HG02852 (cell line): ENCODE measurements at regions not wholly inside any gene's neighbourhood (a gene's known extent, or its start where the extent isn't known, plus 50 kb on each side); places are given as distances from the start of the nearest gene placed in this dataset.
"Not testable (repeated sequence)": the region's sequence is repeated elsewhere in the genome, so short reads cannot be mapped to it uniquely, and the experiment has no call there.

Experiments
- ATAC-seq: cut with Tn5 transposase; IDR thresholded peaks from one replicate; pipeline ENCODE4 v1.9.1; 2021; ENCODE audit warnings: mild to moderate bottlenecking, moderate library complexity; ENCODE audit not compliant: unreplicated experiment

DNA sequence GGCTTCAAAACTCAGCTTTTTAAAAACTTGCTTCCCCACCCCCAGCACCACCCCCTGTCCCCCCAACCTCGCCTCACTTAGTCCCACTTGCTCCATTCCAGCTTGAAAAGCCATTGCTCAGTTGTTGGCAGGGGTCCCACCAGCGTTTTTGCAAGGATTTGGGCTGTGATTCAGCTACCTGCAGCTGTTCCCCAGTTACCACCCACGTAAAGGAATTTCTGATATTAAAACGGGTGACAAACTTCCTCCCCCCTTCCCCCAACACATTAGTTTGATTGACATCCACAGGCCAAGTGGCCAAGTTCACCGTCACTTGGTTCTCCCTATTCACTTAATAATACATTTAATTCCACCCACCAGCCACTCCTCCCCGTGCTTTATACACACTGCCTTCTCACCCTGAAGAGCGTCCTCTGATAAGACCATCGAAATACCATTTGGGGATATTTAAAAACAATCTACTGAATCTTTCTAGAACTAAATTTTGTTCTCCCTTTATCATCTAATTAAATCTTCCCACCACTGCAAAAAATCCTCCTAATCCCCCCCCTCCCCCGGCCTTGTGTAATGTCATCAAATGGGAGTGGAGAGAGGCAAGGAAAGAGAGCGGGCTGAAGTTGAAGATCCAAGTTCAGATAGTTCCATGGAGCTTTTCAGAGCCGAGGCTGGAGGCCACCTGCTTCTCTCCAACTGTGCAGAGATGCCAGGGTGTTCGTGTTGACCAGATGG, 55.1 kb downstream of the SOX9 start:
- no peak for ATAC-seq

DNA sequence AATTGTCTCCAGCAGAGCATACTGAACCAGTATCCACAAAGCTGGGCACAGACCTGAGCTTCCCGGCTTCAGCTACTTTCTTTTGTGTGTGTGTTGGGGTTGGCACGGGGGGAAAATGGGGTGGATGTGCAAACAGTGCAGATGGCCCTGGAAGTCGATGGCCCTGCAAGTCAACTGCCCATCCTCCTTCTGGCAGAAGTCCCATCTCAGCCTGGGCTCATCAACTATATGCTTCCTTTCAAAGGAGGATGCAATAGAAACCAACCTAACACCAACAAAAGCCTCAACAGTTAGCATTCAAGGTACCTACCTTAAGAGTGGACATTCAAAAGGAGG, 55.7 kb downstream of the SOX9 start:
- no peak for ATAC-seq

DNA sequence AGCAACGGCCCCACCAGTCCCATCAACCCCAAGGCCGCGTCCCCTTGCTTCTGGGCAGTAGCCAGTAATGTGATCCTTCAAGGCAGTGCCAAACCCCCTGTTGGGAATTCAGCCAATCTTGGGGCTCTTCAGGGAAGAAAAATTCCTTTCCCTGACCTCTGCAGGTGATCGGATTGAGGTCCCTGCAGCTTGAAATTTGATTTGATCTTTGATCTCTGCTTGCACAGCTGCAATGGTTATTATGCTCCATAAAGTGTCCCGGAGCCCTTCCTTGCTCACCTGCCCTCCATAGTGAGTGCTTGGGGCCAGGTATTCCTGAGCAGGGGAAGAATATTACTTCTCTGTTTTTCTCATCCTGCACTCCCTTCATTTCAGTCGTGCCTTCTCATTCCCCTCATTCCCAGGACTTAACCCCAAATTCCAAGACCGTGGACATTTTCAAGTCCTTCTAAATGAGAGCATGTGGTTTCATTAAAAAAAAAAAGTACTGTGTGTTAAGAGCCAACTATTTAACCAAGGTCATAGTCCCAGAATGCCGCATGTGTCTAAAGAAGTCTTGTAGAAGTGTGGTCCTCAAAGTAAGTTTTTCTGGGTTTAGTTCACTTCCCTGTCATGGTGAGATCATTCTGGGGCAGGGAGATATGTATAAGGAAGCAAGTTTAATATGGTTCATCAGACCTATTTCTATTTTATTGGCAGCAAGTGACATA, 56.3 kb downstream of the SOX9 start:
- ATAC-seq: no peak

DNA sequence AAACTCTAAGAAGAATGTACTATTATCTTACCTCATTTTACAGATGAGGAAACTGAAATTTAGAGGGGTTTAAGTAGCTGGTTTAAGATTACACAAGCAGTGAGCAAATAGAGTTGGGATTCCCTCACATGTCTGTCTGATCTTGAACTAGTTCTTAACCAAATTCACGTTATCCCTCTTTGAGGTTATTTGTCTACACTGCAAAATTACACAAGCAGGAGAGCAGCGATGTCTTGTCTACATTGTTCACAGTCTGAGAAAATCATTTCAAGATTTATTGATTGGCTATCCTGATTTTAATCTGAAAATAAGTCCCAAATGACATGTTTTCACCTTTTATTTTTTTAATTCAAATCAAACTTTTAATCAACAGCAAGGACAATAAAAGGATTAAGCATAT, 56.9 kb downstream of the SOX9 start:
- no peak for ATAC-seq

DNA sequence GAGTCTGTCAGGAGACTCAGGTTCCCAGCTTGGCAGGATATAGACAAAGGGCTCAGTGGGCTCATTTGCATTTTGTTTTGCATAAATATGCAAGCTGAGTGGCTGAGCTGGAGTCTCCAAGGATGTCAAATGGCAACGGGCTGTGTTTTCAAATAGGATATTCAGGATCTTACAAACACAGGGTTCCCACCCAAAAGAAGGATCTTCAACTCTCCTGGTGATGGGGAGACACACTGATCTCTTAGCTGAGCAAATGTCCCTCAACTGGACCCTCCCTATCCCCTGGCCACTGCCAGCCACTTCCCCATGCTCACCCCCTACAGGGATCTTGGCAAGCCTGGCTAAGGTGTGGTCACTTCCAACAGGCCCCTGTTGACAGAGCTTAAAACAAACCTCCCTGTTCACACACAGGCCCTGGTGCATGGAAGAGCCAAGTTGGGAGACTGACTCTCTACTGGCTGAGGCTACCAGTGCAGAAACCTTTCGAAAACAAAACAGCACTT, 61.6 kb downstream of the SOX9 start:
- no peak for ATAC-seq

DNA sequence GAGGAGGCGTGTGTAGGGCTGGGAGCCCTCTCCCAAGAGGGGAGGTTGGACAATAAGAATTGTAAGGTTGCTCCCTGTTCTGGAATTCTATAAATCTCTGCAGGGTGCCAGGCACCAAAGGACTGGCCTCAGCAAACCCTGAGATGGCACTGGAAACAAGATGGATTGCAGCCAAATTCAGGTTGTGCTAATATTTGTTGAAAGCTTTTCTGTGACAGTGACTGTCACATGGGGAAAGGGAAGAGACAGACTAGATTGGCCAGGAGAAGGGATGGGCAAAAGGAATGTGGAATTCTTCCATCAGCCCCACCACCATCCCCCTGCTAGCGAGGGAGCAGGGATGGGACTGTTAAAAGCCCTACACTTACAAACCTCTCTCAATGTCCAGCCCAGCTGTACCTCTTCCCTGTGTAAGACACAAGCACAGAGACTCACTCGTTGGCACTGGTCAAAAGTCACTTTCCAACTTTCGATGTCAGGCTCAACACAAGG, 62.4 kb downstream of the SOX9 start:
- no peak for ATAC-seq

DNA sequence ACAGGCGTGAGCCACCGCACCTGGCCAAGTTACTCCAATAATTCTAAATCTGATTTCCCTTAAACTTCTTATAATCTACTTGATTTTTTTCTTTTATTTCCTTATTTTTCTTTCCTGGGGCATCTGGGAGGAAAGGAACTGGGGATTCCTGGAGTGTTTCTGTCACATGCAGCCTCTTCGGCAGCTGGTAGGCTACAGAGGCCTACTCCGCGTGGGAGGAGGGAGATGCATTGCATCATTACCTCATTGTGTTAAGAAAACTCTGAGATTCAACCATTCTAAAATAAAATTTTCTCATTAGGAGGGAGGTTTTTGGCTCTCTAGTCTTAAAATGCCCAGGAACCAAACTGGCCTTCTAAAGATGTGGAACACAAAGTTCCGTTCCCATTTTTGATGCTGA, 64.0 kb downstream of the SOX9 start:
- ATAC-seq: no peak

DNA sequence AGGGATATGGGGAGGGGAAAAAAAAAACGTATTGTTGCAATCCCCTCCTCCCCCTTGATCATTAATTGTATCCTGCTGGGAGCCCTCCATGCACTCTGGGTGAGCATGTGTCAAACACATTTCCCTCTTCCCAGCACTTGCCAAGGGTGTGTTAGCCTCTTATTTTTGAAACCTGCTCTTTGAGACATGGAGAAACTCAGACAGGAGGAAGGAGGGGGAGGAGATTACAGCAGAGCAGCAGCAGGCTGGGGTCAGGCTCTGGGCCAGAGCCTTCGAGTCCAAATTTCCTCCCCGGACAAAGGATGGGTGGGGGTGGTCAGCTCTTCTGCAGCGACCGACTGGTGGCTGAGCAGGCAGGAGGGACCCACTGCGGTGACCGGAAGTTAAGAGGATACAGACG, 64.7 kb downstream of the SOX9 start:
- ATAC-seq: no peak

DNA sequence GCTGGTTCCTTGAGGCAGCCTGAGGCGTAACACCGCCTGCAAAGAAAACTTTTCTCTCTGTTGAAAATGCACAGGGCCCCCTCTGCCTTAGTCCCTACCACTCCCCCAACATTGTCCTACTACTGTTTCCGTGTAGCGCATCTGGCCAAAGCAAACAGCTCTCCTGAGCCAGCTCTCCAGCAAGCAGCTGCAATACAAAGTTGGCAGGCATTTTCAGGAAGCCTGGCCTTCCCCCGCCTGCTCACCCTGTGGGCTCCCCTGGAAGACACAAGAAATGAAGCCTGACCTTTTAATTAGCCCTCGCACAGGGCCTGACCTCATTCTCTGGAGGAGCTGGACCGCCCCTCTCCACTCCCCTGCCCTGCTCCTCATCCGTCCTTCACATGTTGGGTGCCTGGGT, 66.7 kb downstream of the SOX9 start:
- no peak for ATAC-seq

DNA sequence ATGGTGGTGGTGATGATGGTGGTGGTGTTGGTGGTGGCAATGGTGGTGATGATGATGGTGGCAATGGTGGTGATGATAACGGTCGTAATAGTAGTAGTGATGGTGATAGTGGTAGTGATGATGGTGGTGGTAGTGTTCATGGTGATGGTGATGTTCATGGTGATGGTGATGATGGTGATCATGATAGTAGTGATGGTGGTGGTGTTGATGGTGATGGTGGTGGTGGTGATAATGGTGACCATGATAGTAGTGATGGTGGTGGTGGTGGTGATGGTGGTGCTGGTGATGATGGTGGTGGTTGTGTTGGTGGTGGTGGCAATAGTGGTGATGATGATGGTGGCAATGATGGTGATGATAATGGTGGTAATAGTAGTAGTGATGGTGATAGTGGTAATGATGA, 68.0 kb downstream of the SOX9 start:
- no peak for ATAC-seq

DNA sequence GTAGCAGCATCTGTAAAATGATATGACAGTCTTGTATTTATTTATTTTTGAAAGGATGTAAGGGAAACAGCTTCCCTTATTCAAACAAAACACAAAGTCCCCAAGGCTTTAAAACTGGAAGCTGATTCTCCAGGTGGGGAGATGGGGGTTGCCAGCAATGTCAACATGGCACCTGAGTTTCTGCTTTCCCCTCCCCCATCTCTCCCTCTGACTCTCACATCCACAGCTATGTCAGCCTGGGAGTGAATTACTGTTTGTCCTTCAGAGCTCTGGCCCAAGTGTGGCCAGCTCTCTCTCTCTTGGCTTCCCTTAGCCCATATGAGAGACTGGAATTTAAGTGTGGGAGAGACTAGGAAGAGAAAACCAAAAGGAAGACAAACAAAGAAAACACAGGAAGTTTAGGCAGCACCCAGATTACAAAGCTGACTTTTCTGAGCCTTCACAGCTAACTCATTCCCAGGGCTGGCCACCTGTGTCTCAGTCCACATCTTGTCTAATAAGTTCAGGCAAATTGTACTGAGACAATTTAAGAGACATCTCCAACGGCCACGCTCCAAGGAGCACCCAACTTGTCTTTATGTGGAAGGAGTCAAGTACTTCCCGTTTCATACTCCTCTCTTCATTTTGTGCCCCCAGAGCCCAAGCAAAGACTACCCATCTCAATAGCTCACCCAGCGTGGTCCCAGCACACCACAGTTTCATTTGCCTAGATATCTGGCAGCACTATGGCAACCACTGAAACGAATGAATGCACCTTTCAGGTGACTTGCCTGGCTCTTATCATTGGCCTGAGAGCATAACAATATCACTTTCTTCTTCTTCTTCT, 69.2 kb downstream of the SOX9 start:
- ATAC-seq: no peak

DNA sequence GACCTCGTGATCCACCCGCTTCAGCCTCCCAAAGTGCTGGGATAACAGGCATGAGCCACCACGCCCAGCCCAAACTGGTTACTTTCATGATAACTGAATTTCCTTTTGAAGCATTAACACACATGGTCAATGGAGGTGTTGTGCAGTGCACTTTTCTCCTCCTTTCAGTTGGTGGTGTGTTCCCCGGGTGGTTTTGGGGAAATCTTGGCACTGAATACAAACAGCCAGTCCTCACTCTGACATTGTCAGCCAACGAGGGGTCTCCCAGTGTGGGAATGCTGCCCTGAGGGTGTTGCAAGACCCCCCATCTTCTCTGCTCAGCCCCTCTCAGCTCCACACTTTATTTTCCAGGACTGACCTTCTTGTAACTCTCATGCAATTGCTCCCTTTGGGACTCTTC, 70.5 kb downstream of the SOX9 start:
- ATAC-seq: no peak

DNA sequence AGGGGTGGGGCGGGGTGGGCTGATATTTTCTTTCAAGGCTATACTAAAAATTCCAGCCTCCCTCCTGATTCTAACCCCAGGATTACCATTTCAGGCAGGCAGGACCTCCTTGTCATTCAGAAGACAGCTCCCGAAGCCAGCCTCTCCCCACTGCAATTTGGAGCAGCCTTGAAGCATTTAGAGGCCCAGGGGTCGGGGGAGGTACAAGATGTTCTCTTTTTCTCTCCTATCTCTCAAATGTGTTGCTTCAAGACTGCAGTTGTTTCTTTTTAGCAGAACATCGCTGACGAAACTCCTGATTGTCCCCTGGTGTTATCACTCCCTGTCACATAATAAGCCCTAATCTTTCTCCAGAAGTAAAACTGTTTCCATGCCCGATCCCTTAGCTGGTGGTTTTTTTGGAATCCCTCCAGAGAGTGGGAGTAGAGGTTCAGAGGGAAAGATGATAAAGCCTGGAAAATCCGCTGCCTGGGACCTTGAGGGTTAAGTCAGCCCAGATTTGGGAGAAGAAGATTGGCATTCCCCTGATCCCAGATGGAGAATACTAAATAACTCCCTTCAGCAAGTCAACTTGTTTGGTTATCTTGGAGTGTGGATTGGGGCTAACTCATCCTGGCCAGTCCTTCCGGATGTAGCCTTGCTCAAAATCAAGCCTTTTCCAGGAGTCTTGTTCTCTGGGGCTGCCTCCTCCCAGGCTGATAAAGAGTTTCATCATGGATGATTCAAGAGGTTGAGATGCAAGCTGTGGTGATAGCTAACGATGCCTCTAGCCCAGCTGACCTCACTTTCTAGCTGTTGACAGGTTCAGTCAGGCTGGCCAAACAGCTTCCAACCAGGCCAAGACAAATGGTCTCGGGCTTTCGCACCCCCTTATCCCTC, 71.3 kb downstream of the SOX9 start:
- ATAC-seq: no peak

DNA sequence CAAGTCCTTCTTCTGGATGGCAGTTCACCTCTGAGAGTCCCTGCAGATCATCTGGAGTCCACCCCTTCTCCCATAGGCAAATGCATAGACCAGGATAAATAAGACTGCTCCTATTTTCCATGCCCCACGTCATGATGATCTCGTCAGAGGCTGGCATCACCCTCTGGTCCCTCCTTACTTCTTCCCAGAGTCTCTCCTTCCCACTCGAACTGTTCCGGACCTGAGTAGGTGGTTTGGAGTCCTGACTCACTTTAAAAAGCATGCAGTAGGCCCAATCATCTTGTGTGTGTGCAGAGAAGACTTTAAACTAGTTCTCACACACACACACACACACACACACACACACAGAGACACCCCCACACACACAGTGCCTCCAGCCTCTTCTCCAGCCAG, 72.0 kb downstream of the SOX9 start:
- no peak for ATAC-seq

DNA sequence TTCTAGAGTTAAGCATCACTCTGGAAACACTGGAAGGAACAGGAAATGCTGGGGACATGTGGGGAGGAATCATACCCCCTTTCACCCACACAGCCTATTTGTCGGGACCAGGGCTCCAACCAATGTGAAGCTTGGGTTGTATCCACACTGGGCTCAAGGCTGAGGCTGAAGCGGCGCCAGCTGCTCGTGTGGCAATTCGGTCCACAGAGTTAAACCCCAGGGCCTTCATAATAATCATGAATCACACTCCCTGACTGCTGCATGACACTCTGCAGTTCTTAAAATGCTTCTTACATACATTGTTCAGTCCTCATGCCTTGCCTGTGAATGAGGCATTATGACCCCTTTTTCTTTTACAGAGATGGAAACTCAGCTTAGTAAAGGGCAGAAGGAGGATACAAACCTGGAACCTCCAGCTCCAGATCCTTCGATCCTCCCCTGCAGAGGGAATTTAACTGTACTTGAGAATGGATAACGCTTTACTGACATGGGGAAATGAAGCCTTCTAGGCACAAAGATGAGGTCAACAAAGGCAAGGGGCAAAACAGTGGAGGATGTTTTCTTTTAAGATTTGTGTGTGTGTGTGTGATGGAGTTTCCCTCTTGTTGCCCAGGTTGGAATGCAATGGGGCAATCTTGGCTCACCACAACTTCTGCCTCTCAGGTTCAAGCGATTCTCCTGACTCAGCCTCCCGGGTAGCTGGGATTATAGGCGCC, 72.7 kb downstream of the SOX9 start:
- no peak for ATAC-seq

DNA sequence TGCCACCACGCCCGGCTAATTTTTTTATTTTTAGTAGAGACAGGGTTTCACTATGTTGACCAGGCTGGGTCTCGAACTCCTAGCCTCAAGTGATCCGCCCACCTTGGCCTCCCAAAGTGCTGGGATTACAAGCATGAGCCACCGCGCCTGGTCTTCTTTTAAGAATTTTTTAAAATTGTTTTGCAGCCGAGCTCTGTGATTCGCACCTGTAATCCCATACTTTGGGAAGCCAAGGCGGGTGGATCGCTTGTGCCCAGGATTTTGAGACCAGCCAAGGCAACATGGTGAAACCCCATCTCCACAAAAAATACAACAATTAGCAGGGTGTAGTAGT, 73.3 kb downstream of the SOX9 start:
- ATAC-seq: not testable (repeated sequence)

DNA sequence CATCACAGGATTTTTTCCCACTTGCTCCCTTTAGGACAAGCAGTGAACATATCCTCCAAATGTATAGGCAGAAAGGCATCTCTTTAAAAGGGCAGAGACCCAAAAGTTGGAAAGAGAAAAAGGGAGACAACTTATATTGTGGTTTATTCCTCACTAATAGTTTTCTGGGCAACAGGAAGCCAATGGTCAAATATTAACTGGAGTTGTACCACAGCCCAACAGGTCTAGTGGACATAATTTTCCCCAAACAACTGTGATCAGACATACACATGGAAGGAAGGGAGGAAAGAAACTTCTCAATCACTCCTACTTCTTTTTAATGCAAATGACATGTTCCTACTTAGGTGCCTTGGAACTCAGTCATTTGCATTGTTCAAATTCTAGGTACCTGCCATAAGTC, 78.4 kb downstream of the SOX9 start:
- no peak for ATAC-seq

DNA sequence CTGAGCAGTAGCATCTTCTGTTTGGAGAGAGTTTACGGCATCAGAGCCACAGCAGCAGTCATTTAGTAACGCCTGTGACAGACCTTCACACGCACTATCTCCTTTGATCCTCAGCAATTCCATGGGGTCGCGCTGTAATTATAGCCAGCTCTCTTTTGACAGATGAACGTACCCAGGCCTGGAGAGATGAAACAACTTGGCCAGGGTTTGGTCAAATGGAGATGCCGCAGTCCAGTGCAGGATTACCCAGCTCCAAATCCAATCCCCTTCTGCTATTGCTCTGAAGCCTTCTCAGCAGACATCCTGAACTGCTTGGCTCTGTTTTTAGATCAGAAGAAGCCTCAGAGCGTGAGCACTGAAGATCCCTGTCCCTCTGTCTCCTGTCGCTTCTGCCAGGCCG, 83.9 kb downstream of the SOX9 start:
- no peak for ATAC-seq

DNA sequence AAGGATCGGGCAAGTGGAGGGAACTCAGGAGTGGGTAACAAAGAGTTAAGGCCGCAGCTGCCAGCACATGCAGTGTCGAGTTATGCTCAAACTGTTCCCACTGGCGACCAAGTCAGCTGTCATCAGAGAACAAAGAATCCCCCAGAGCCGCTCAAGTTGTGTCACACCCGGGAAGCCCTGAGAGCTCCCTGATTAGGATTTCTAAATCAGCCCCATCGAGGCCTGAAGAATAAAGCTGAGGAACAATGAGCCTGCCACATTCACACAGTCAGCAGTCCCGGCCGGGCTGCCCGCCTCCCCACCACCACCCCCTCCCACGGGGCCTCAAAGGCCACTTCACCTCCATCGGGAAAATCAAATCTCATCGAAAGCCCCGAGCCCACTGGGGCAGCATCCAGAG, 84.5 kb downstream of the SOX9 start:
- no peak for ATAC-seq

DNA sequence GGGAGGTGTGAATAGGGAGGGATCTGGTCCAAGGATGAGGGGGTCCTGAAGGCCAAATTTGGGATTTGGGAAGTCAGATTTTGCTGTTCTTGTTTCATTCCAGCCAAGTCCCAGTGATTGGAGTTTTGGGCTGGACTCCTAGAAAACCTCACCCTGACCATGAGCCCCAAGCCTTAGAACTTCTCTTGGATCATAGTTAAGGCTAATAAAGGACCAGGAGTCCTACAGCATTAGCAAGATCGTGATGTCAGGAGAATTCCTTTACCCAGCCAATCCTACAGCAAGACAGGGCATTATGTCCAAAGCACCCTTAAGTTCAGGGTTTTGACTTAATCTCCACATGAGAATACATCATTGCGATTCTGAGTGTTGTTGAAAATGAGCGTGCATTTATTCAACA, 85.0 kb downstream of the SOX9 start:
- ATAC-seq: no peak
